ENCODE measurements at regions not wholly inside any gene's neighbourhood (a gene's known extent, or its start where the extent isn't known, plus 50 kb on each side); places are given as distances from the start of the nearest gene placed in this dataset.
"Not testable (repeated sequence)": the region's sequence is repeated elsewhere in the genome, so short reads cannot be mapped to it uniquely, and the experiment has no call there.

- TF ChIP-seq CTCF (IDR thresholded peaks at IDR 0.05; ENCODE audit: borderline replicate concordance, control extremely low read depth, extremely low read depth, insufficient read depth, missing control alignments): no peak
- in situ Hi-C loops (cut with MboI; ENCODE audit: low sequenced_read_pairs, unreplicated experiment): no loop called here
- DNase-seq (ENCODE audit: low spot score): no peak
These were observed 240.2 kb upstream of the C16orf82 start for GRCh38 chr16:26826500-26826899.

GRCh38 chr16:26827386-26827785 lies 239.3 kb upstream of the C16orf82 start:
- TF ChIP-seq CTCF (IDR thresholded peaks at IDR 0.05; ENCODE audit: borderline replicate concordance, control extremely low read depth, extremely low read depth, insufficient read depth, missing control alignments): no peak
- DNase-seq (ENCODE audit: low spot score): no peak
- in situ Hi-C loops (cut with MboI; ENCODE audit: low sequenced_read_pairs, unreplicated experiment): no loop called here

- in situ Hi-C loops (cut with MboI; ENCODE audit: low sequenced_read_pairs, unreplicated experiment): no loop called here
- TF ChIP-seq CTCF (IDR thresholded peaks at IDR 0.05; ENCODE audit: borderline replicate concordance, control extremely low read depth, extremely low read depth, insufficient read depth, missing control alignments): no peak
- DNase-seq (ENCODE audit: low spot score): no peak
These were observed 236.1 kb upstream of the C16orf82 start for GRCh38 chr16:26830428-26831127.

GRCh38 chr16:26836114-26836513 lies 230.6 kb upstream of the C16orf82 start:
- in situ Hi-C loops (cut with MboI; ENCODE audit: low sequenced_read_pairs, unreplicated experiment); DNase-seq (ENCODE audit: low spot score): not testable (repeated sequence)

GRCh38 chr16:26838931-26839330 lies 227.8 kb upstream of the C16orf82 start:
- in situ Hi-C loops (cut with MboI; ENCODE audit: low sequenced_read_pairs, unreplicated experiment): no loop called here
- no peak for TF ChIP-seq CTCF (IDR thresholded peaks at IDR 0.05; ENCODE audit: borderline replicate concordance, control extremely low read depth, extremely low read depth, insufficient read depth, missing control alignments)
- DNase-seq (ENCODE audit: low spot score): no peak

GRCh38 chr16:26840691-26841090 lies 226.0 kb upstream of the C16orf82 start:
- in situ Hi-C loops (cut with MboI; ENCODE audit: low sequenced_read_pairs, unreplicated experiment): no loop called here
- DNase-seq (ENCODE audit: low spot score): no peak
- TF ChIP-seq CTCF (IDR thresholded peaks at IDR 0.05; ENCODE audit: borderline replicate concordance, control extremely low read depth, extremely low read depth, insufficient read depth, missing control alignments): no peak

GRCh38 chr16:26856271-26856670 lies 210.5 kb upstream of the C16orf82 start:
- DNase-seq (ENCODE audit: low spot score): no peak
- no peak for TF ChIP-seq CTCF (IDR thresholded peaks at IDR 0.05; ENCODE audit: borderline replicate concordance, control extremely low read depth, extremely low read depth, insufficient read depth, missing control alignments)
- in situ Hi-C loops (cut with MboI; ENCODE audit: low sequenced_read_pairs, unreplicated experiment): no loop called here

Data from GM13976 (cell line).